ENCODE measurements at regions not wholly inside any gene's neighbourhood (a gene's known extent, or its start where the extent isn't known, plus 50 kb on each side); places are given as distances from the start of the nearest gene placed in this dataset.

GRCh38 chr5:68740226-68740910 is 353.4 kb upstream of the SLC30A5 start:
- H3K4me2 ChIP-seq, result no peak overlapping the region
- TF ChIP-seq GATA2 (CRISPR knock-in tag; IDR thresholded peaks at IDR 0.05) (no peak), TCF12 (IDR thresholded peaks at IDR 0.05) (no peak), TAF1 (IDR thresholded peaks at IDR 0.05; ENCODE audit: borderline replicate concordance, low read depth, low read length) (no peak), RFX5 (IDR thresholded peaks at IDR 0.05; ENCODE audit: low read length) (no peak), EP300 (IDR thresholded peaks at IDR 0.05; ENCODE audit: borderline replicate concordance in 1 of 2, low read depth in 1 of 2, low read length in 1 of 2) (no peak), NRF1 (IDR thresholded peaks at IDR 0.05; ENCODE audit: low read depth, low read length) (no peak)
- TF ChIP-seq, protein P1, sequence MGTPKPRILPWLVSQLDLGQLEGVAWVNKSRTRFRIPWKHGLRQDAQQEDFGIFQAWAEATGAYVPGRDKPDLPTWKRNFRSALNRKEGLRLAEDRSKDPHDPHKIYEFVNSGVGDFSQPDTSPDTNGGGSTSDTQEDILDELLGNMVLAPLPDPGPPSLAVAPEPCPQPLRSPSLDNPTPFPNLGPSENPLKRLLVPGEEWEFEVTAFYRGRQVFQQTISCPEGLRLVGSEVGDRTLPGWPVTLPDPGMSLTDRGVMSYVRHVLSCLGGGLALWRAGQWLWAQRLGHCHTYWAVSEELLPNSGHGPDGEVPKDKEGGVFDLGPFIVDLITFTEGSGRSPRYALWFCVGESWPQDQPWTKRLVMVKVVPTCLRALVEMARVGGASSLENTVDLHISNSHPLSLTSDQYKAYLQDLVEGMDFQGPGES (IDR thresholded peaks at IDR 0.05; ENCODE audit: low read depth, low read length), result no peak
- H3K4me3 ChIP-seq (ENCODE audit: low read depth in 2 of 2, low read length in 1 of 2), result no peak overlapping the region
- DNase-seq, result no peak
- H3K36me3 ChIP-seq (replicated peaks in 1 of 2; ENCODE audit: control insufficient read depth in 1 of 2, insufficient read depth in 2 of 2, low read length in 1 of 2), result no peaks in the 10 kb centered on the region
- H3K9me2 ChIP-seq, result no peaks in the 10 kb centered on the region
- ChIA-PET POLR2A (no interaction called here), CTCF (interaction anchor here (0.6 to 1.2 kb wide), 2 partner anchors 30 to 218 kb away, joined by 3 to 4 read pairs; no protein-coding TSS in a partner anchor)
- peaks cover 0 to 9% of the 10 kb centered on the region in 2 experiments; a peak in 1 of 4 replicates for H3K4me1 ChIP-seq (ENCODE audit: control insufficient read depth in 1 of 2, insufficient read depth in 2 of 2, low read depth in 1 of 2, low read length in 1 of 2)
- H3K9ac ChIP-seq, result no peak overlapping the region
- no peak overlapping the region for H2AFZ ChIP-seq (ENCODE audit: low read depth)
- peak overlapping the region in 1 of 2 experiments; percentile 39; a peak in 2 of 4 replicates for H3K27ac ChIP-seq (ENCODE audit: low read depth in 2 of 2, low read length in 1 of 2)
- no peaks in the 10 kb centered on the region for H3K9me3 ChIP-seq
- 76% methylated on average over 6 of the region's 6 CpGs for WGBS (ENCODE audit: low lambda C conversion rate)
- H3K79me2 ChIP-seq (ENCODE audit: insufficient read depth), result no peaks in the 10 kb centered on the region
- no peaks in the 10 kb centered on the region for H3F3A ChIP-seq (replicated peaks; ENCODE audit: insufficient read depth)
- H4K20me1 ChIP-seq (ENCODE audit: insufficient read depth), result no peaks in the 10 kb centered on the region
- H3K27me3 ChIP-seq (ENCODE audit: insufficient read depth), result no peaks in the 10 kb centered on the region

- H3K4me1 ChIP-seq (ENCODE audit: control insufficient read depth in 1 of 2, insufficient read depth in 2 of 2, low read depth in 1 of 2, low read length in 1 of 2), result peaks cover 0 to 17% of the 10 kb centered on the region in 2 experiments; a peak in 2 of 4 replicates
- no peak overlapping the region for H3K4me2 ChIP-seq
- no peak for DNase-seq
- no peak overlapping the region for H2AFZ ChIP-seq (ENCODE audit: low read depth)
- H3F3A ChIP-seq (replicated peaks; ENCODE audit: insufficient read depth), result no peaks in the 10 kb centered on the region
- POLR2A ChIA-PET, result no interaction called here
- 72% methylated on average over 4 of the region's 4 CpGs for WGBS (ENCODE audit: low lambda C conversion rate)
- CTCF ChIA-PET, result no interaction called here
- no peaks in the 10 kb centered on the region for H3K79me2 ChIP-seq (ENCODE audit: insufficient read depth)
- H3K27ac ChIP-seq (ENCODE audit: low read depth in 2 of 2, low read length in 1 of 2), result no peak overlapping the region
- TF ChIP-seq, protein P2, sequence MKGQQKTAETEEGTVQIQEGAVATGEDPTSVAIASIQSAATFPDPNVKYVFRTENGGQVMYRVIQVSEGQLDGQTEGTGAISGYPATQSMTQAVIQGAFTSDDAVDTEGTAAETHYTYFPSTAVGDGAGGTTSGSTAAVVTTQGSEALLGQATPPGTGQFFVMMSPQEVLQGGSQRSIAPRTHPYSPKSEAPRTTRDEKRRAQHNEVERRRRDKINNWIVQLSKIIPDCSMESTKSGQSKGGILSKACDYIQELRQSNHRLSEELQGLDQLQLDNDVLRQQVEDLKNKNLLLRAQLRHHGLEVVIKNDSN (IDR thresholded peaks at IDR 0.05; ENCODE audit: borderline replicate concordance, low read depth), result no peak
- no peak for TF ChIP-seq ZBTB33 (IDR thresholded peaks at IDR 0.05; ENCODE audit: borderline replicate concordance, low read depth)
- TF ChIP-seq EZH2phosphoT487 (IDR thresholded peaks at IDR 0.05; ENCODE audit: borderline replicate concordance, low read depth), result no peak
- TF ChIP-seq, protein P3, sequence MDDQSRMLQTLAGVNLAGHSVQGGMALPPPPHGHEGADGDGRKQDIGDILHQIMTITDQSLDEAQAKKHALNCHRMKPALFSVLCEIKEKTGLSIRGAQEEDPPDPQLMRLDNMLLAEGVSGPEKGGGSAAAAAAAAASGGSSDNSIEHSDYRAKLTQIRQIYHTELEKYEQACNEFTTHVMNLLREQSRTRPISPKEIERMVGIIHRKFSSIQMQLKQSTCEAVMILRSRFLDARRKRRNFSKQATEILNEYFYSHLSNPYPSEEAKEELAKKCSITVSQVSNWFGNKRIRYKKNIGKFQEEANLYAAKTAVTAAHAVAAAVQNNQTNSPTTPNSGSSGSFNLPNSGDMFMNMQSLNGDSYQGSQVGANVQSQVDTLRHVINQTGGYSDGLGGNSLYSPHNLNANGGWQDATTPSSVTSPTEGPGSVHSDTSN (IDR thresholded peaks at IDR 0.05), result no peak
- no peak for TF ChIP-seq MXI1 (IDR thresholded peaks at IDR 0.05; ENCODE audit: low read depth, low read length)
- no peak for TF ChIP-seq RAD21 (IDR thresholded peaks at IDR 0.05; ENCODE audit: low read length)
- TF ChIP-seq YY1 (IDR thresholded peaks at IDR 0.05; ENCODE audit: low read depth), result no peak
- H3K9me2 ChIP-seq, result no peaks in the 10 kb centered on the region
- no peaks in the 10 kb centered on the region for H3K36me3 ChIP-seq (replicated peaks in 1 of 2; ENCODE audit: control insufficient read depth in 1 of 2, insufficient read depth in 2 of 2, low read length in 1 of 2)
- H3K9me3 ChIP-seq, result no peaks in the 10 kb centered on the region
- H4K20me1 ChIP-seq (ENCODE audit: insufficient read depth), result no peaks in the 10 kb centered on the region
- no peaks in the 10 kb centered on the region for H3K27me3 ChIP-seq (ENCODE audit: insufficient read depth)
- H3K4me3 ChIP-seq (ENCODE audit: low read depth in 2 of 2, low read length in 1 of 2), result no peak overlapping the region
- no peak overlapping the region for H3K9ac ChIP-seq
Observed at GRCh38 chr5:68744206-68744605, 349.6 kb upstream of the SLC30A5 start.
